ENCODE measurements at regions not wholly inside any gene's neighbourhood (a gene's known extent, or its start where the extent isn't known, plus 50 kb on each side); places are given as distances from the start of the nearest gene placed in this dataset.

GRCh38 chr18:60895181-60895580, 438.0 kb upstream of the CDH20 start:
- no peaks in the 10 kb centered on the region for H3K27me3 ChIP-seq (ENCODE audit: insufficient read depth, low read length)
- H3K9ac ChIP-seq (ENCODE audit: low read length): no peak overlapping the region
- no peaks in the 10 kb centered on the region for H3K36me3 ChIP-seq (ENCODE audit: control insufficient read depth in 1 of 2, insufficient read depth in 2 of 2, low read length in 2 of 2)
- H3K79me1 ChIP-seq (ENCODE audit: low read length): peaks cover 4% of the 10 kb centered on the region
- no peak overlapping the region for H4K91ac ChIP-seq (ENCODE audit: low read depth, low read length)
- no peak overlapping the region for H3K27ac ChIP-seq (ENCODE audit: low read depth, low read length)
- no peak overlapping the region for H3K23ac ChIP-seq (ENCODE audit: low read length)
- H2AK5ac ChIP-seq (ENCODE audit: low read length): no peak overlapping the region
- no peak overlapping the region for H3K14ac ChIP-seq (ENCODE audit: low read length)
- no peak overlapping the region for H3K4me2 ChIP-seq (ENCODE audit: low read length)
- no peak overlapping the region for H2BK5ac ChIP-seq (ENCODE audit: low read depth, low read length, poor library complexity)
- DNase-seq: no peak
- peaks cover 4 to 5% of the 10 kb centered on the region in 2 experiments for H3K4me1 ChIP-seq (ENCODE audit: control insufficient read depth in 1 of 2, insufficient read depth in 2 of 2, low read length in 2 of 2)
- H3K79me2 ChIP-seq (ENCODE audit: control insufficient read depth, insufficient read depth, low read length, poor library complexity): peaks cover 2% of the 10 kb centered on the region
- H3K4ac ChIP-seq (ENCODE audit: low read depth, low read length): no peak overlapping the region
- no peak overlapping the region for H2BK120ac ChIP-seq (ENCODE audit: insufficient read depth, low read length, poor library complexity)
- H3K4me3 ChIP-seq (ENCODE audit: low read depth, low read length): no peak overlapping the region
- no CpG with 5 or more reads among the region's 3 CpGs for WGBS (ENCODE audit: extremely low coverage, insufficient coverage, insufficient read length)
- H4K12ac ChIP-seq (ENCODE audit: low read depth, low read length): no peak overlapping the region
- H2AFZ ChIP-seq (ENCODE audit: insufficient read depth, low read length, poor library complexity): no peak overlapping the region
- no peak overlapping the region for H3K18ac ChIP-seq (ENCODE audit: low read length)
- no peak overlapping the region for H4K8ac ChIP-seq (ENCODE audit: low read depth, low read length)
- H2BK12ac ChIP-seq (ENCODE audit: low read length): no peak overlapping the region
- H3K9me3 ChIP-seq (ENCODE audit: insufficient read depth, low read depth, low read length): no peaks in the 10 kb centered on the region

- Histone ChIP-seq H3K79me1 (ENCODE audit: low read length) (no peaks in the 10 kb centered on the region), H2BK120ac (ENCODE audit: insufficient read depth, low read length, poor library complexity) (no peak overlapping the region), H3K79me2 (ENCODE audit: control insufficient read depth, insufficient read depth, low read length, poor library complexity) (no peaks in the 10 kb centered on the region), H2AFZ (ENCODE audit: insufficient read depth, low read length, poor library complexity) (no peak overlapping the region), H4K12ac (ENCODE audit: low read depth, low read length) (no peak overlapping the region), H3K4me1 (ENCODE audit: control insufficient read depth in 1 of 2, insufficient read depth in 2 of 2, low read length in 2 of 2) (no peaks in the 10 kb centered on the region), H2AK5ac (ENCODE audit: low read length) (no peak overlapping the region), H3K4ac (ENCODE audit: low read depth, low read length) (no peak overlapping the region), H3K27ac (ENCODE audit: low read depth, low read length) (no peak overlapping the region), H3K4me2 (ENCODE audit: low read length) (no peak overlapping the region), H3K27me3 (ENCODE audit: insufficient read depth, low read length) (no peaks in the 10 kb centered on the region), H3K9ac (ENCODE audit: low read length) (no peak overlapping the region), H3K4me3 (ENCODE audit: low read depth, low read length) (no peak overlapping the region), H3K36me3 (ENCODE audit: control insufficient read depth in 1 of 2, insufficient read depth in 2 of 2, low read length in 2 of 2) (no peaks in the 10 kb centered on the region), H2BK5ac (ENCODE audit: low read depth, low read length, poor library complexity) (no peak overlapping the region), H3K9me3 (ENCODE audit: insufficient read depth, low read depth, low read length) (no peaks in the 10 kb centered on the region), H3K18ac (ENCODE audit: low read length) (no peak overlapping the region), H4K91ac (ENCODE audit: low read depth, low read length) (no peak overlapping the region), H3K23ac (ENCODE audit: low read length) (no peak overlapping the region), H3K14ac (ENCODE audit: low read length) (no peak overlapping the region), H2BK12ac (ENCODE audit: low read length) (no peak overlapping the region), H4K8ac (ENCODE audit: low read depth, low read length) (no peak overlapping the region)
- no peak for DNase-seq
- WGBS (ENCODE audit: extremely low coverage, insufficient coverage, insufficient read length): no CpG with 5 or more reads among the region's 4 CpGs
These were observed 435.1 kb upstream of the CDH20 start for GRCh38 chr18:60898111-60898510.

- Histone ChIP-seq H3K23ac (ENCODE audit: low read length) (no peak overlapping the region), H3K27me3 (ENCODE audit: insufficient read depth, low read length) (no peaks in the 10 kb centered on the region), H4K12ac (ENCODE audit: low read depth, low read length) (no peak overlapping the region), H4K91ac (ENCODE audit: low read depth, low read length) (no peak overlapping the region), H2AK5ac (ENCODE audit: low read length) (no peak overlapping the region), H3K9ac (ENCODE audit: low read length) (no peak overlapping the region), H3K79me2 (ENCODE audit: control insufficient read depth, insufficient read depth, low read length, poor library complexity) (no peaks in the 10 kb centered on the region), H3K4me1 (ENCODE audit: control insufficient read depth in 1 of 2, insufficient read depth in 2 of 2, low read length in 2 of 2) (no peaks in the 10 kb centered on the region), H3K14ac (ENCODE audit: low read length) (no peak overlapping the region), H3K4ac (ENCODE audit: low read depth, low read length) (no peak overlapping the region), H3K18ac (ENCODE audit: low read length) (no peak overlapping the region), H4K8ac (ENCODE audit: low read depth, low read length) (no peak overlapping the region), H3K79me1 (ENCODE audit: low read length) (no peaks in the 10 kb centered on the region), H3K27ac (ENCODE audit: low read depth, low read length) (no peak overlapping the region), H2BK12ac (ENCODE audit: low read length) (no peak overlapping the region), H2BK5ac (ENCODE audit: low read depth, low read length, poor library complexity) (no peak overlapping the region), H3K4me3 (ENCODE audit: low read depth, low read length) (no peak overlapping the region), H3K9me3 (ENCODE audit: insufficient read depth, low read depth, low read length) (no peaks in the 10 kb centered on the region), H2AFZ (ENCODE audit: insufficient read depth, low read length, poor library complexity) (no peak overlapping the region), H3K4me2 (ENCODE audit: low read length) (no peak overlapping the region), H2BK120ac (ENCODE audit: insufficient read depth, low read length, poor library complexity) (no peak overlapping the region), H3K36me3 (ENCODE audit: control insufficient read depth in 1 of 2, insufficient read depth in 2 of 2, low read length in 2 of 2) (no peaks in the 10 kb centered on the region)
- WGBS (ENCODE audit: extremely low coverage, insufficient coverage, insufficient read length): no CpG with 5 or more reads among the region's 3 CpGs
- no peak for DNase-seq
These were observed 427.5 kb upstream of the CDH20 start for GRCh38 chr18:60905699-60906098.

- H4K91ac ChIP-seq (ENCODE audit: low read depth, low read length): no peak overlapping the region
- H3K27me3 ChIP-seq (ENCODE audit: insufficient read depth, low read length): no peaks in the 10 kb centered on the region
- H2AFZ ChIP-seq (ENCODE audit: insufficient read depth, low read length, poor library complexity): no peak overlapping the region
- no peaks in the 10 kb centered on the region for H3K36me3 ChIP-seq (ENCODE audit: control insufficient read depth in 1 of 2, insufficient read depth in 2 of 2, low read length in 2 of 2)
- H3K79me2 ChIP-seq (ENCODE audit: control insufficient read depth, insufficient read depth, low read length, poor library complexity): no peaks in the 10 kb centered on the region
- no peak overlapping the region for H3K14ac ChIP-seq (ENCODE audit: low read length)
- H3K9ac ChIP-seq (ENCODE audit: low read length): no peak overlapping the region
- no peak overlapping the region for H2BK120ac ChIP-seq (ENCODE audit: insufficient read depth, low read length, poor library complexity)
- H3K4ac ChIP-seq (ENCODE audit: low read depth, low read length): no peak overlapping the region
- H2AK5ac ChIP-seq (ENCODE audit: low read length): no peak overlapping the region
- DNase-seq: no peak
- H3K4me3 ChIP-seq (ENCODE audit: low read depth, low read length): no peak overlapping the region
- no peak overlapping the region for H3K4me2 ChIP-seq (ENCODE audit: low read length)
- H3K23ac ChIP-seq (ENCODE audit: low read length): no peak overlapping the region
- H3K79me1 ChIP-seq (ENCODE audit: low read length): no peaks in the 10 kb centered on the region
- no peak overlapping the region for H2BK12ac ChIP-seq (ENCODE audit: low read length)
- no peaks in the 10 kb centered on the region for H3K9me3 ChIP-seq (ENCODE audit: insufficient read depth, low read depth, low read length)
- H4K12ac ChIP-seq (ENCODE audit: low read depth, low read length): no peak overlapping the region
- no peaks in the 10 kb centered on the region for H3K4me1 ChIP-seq (ENCODE audit: control insufficient read depth in 1 of 2, insufficient read depth in 2 of 2, low read length in 2 of 2)
- no peak overlapping the region for H4K8ac ChIP-seq (ENCODE audit: low read depth, low read length)
- no peak overlapping the region for H3K27ac ChIP-seq (ENCODE audit: low read depth, low read length)
- H3K18ac ChIP-seq (ENCODE audit: low read length): no peak overlapping the region
- no peak overlapping the region for H2BK5ac ChIP-seq (ENCODE audit: low read depth, low read length, poor library complexity)
These were observed 422.7 kb upstream of the CDH20 start for GRCh38 chr18:60910534-60910933.
